GM21360 (cell line): ENCODE measurements at regions not wholly inside any gene's neighbourhood (a gene's known extent, or its start where the extent isn't known, plus 50 kb on each side); places are given as distances from the start of the nearest gene placed in this dataset.
"Not testable (repeated sequence)": the region's sequence is repeated elsewhere in the genome, so short reads cannot be mapped to it uniquely, and the experiment has no call there.

Experiments
- ATAC-seq: cut with Tn5 transposase; IDR thresholded peaks from one replicate; pipeline ENCODE4 v1.9.1; 2021; ENCODE audit warnings: mild to moderate bottlenecking, moderate library complexity; ENCODE audit not compliant: unreplicated experiment

DNA sequence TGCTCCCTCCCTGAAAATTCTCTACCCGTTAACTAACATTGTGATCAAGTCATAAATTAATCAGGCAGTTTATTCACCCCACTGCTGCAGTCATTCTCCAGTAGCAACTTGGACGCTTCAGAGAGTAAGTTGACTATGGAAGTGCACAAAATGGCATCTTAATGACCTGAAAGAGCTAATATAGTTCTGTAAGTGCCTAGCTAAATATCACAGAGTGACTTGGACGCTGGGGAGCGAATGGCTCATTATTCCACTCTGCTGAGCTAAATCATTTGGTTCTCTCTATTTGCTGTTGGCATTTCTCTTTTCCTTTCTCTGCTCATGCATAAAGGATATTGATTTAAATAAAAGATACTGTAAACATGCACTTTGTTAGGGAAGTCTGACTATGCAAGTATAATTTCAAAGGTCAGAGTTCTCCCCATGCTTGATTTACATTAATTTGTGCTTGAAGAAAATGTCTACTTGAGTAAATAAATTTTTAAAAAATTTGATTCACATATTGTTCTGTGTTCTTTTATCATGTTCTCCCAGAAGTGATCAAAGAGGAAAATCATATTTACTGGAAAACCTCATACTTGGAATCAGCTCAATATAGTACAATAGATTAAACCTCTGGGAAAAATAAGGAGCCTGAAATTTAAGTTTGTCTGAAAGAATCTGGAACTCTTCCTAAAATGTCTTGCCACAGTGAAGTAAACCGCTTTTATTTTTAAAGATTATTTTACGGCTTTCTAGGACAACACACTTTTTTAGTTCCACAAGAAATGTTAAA lies 169.5 kb upstream of the HAPLN1 start:
- no peak for ATAC-seq

DNA sequence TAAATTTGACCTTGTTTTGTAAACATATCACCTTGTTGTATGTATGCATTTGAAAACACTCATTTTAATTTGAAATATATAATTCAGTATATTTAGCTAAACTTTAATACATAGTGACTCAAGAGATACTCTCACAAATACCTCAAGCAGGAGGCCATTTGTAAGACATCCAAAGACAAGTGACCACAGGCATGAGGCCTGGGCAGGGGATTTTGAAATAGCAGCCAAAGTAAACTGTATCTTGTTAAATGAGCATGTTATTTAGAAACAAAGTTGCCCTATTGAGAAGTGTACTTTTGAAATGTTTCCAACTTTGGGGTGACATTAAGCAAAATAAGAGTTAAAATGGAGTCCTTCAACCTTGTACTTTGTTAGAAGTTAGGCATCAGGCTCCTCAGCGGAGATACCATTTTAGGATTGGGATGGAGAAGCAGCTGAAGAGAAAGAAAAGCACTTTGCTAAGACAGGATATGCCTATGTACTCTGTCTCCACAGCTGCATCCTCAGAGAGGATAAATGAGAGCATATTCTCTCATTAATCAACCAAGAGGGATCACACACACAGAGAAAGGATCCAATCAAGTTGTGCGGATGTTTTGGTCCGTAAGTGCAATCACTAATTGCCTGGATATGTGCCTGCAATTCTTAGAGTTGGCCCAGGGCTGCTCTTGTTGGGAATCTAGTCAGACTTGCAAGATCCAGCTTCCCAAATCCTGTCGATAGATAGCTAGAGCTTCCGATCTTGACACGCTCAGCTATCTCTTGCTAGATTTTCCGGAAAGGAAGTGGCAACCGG lies 157.5 kb upstream of the HAPLN1 start:
- ATAC-seq, result no peak

DNA sequence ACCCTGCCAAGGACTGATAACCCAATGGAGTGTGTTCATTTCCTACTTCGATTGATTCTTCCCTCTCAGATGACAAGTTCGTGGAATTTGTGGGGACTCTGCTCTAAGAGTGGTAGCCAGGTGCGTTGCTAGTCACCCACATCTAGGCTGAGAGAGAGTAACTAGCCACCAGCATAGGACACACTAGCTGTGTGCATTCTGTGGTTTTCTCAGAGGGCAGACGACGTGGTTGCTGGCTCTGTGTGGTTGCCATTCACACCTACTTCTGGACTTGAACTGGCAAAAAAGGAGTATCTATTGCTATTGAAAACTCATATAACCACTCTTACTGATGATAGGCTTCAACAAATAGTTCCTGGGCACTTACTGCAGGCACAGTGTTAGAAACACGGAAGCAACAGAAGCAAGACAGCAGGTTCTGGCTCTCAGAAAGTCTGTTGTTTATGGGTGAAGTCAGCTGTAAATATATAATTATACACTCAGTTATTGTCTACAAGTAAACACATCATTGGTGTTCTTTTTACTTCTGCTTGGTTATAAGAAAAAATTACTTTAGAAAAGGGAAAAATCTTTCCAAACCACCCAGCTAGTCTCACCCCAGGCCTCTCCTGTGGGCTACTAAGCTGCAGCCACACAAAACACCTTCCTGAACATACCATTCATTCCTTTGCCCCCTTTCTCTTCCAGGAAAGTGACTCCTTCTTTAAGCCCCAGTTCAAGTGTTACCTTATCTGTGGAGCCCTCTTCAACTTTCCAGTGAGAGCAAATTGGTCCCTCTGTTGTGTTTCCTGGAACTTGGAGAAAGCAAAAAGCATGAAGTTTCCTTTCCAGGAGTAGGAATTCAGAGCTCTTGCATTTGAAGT lies 151.1 kb upstream of the HAPLN1 start:
- no peak for ATAC-seq

DNA sequence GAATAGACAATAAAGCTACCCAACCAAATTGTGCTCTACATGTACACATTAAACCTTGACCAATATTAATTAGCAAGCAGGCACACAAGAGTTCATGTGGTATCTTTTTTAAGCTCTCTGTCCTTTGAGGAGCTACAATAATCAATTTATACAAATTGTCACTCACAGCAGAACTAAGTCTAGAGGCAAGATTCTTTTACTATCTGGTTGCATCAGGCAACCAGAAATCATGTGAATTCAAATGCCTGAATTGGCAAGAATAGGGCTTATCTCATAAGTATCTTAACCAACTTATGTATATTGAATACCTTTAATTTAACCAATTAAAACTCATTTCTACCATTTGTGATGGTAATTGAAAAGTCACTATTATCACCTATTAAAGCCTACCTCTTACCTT lies 145.5 kb upstream of the HAPLN1 start:
- ATAC-seq, result no peak

DNA sequence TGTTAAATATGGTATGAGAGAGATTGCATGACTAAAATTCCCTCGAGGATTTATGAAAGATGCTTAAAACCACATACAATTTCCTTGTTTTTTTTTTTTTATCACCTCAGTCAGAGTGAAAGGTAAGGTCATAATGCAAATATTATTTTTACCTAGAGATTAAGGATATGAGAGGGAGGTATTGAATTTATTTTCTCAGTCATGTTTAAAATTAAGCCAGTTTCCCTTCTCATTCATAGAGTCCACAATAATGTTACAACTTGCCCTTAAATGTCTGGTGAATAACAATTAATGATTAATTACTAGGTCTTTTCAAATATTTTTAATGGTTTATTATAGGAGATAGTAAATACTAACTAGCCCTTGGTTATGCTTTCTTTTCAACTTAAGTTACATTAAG lies 144.9 kb upstream of the HAPLN1 start:
- no peak for ATAC-seq

DNA sequence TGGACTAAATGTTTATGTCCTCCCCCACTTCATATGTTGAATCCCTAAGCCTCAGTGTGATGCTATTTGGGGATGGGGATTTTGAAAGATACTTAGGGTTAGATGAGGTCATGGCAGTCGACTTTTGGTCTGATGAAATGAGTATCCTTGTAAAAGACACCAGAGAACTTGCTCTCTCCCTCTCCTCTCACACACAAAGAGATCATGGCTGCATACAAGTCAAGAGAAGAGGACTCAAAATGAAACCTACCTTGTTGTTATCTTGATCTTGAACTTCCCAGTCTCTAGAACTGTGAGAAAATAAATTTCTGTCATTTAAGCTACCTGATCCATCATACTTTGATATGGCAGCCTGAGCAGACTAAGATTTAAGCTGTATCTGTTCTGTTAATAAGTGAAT lies 144.0 kb upstream of the HAPLN1 start:
- no peak for ATAC-seq

DNA sequence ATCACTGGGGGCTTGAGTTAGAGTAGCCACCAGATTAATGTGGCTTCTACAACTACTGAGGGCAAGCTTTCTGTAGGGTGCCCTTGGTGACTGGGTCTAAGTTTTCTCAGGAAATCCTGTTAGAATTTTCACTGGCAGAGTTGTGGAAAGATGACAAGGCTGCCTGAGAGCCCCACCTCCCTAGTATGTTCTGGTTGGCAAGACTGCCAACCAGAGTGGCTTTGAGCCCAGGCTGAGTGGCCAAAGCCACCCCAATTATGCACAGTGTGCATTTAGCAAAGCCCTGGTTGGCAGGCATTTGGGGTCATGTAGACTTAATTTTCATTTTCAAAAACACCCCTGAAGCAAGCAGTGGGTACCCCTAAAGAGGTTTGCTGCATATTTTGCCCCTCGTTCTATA lies 136.7 kb upstream of the HAPLN1 start:
- no peak for ATAC-seq

DNA sequence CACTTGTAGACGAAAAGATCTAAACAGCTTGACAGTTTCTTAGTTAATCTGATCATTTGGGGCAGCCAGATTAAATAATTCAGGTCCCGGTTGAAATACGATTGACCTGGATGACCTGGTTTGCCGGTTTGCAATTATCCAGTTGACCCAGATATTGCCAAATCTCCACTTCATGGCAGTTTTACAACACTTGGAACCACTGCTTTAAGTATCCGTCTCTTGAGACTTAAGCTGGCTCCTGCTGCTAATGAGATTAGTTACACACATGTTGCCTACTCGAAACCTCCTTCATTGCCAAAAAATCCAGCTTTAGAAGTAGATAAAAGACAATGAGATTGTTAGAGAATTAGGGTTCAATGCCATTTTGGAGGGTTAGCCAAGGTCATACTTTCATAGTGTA lies 136.2 kb upstream of the HAPLN1 start:
- ATAC-seq, result no peak

DNA sequence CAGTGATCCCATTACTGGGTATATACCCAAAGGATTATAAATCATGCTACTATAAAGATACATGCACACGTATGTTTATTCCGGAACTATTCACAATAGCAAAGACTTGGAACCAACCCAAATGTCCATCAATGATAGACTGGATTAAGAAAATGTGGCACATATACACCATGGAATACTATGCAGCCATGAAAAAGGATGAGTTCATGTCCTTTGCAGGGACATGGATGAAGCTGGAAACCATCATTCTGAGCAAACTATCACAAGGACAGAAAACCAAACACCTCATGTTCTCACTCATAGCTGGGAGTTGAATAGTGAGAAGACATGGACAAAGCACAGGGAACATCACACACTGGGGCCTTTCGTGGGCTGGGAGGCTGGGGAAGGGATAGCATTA lies 129.8 kb upstream of the HAPLN1 start:
- not testable (repeated sequence) for ATAC-seq

DNA sequence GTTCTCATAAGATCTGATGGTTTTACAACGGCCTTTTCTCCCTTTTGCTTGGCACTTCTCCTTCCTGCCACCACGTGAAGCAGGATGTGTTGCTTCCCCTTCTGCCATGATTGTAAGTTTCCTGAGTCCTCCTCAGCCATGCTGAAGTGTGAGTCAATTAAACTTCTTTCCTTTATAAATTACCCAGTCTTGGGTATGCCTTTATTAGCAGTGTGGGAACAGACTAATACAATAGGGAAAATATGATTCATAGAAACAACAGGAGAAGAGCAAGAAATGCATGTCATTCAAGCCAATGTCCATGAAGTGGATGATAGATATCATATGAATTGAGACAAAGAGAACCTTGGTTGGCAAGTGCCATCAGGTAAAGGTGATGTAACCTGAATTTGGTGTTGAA lies 128.3 kb upstream of the HAPLN1 start:
- ATAC-seq, result no peak

DNA sequence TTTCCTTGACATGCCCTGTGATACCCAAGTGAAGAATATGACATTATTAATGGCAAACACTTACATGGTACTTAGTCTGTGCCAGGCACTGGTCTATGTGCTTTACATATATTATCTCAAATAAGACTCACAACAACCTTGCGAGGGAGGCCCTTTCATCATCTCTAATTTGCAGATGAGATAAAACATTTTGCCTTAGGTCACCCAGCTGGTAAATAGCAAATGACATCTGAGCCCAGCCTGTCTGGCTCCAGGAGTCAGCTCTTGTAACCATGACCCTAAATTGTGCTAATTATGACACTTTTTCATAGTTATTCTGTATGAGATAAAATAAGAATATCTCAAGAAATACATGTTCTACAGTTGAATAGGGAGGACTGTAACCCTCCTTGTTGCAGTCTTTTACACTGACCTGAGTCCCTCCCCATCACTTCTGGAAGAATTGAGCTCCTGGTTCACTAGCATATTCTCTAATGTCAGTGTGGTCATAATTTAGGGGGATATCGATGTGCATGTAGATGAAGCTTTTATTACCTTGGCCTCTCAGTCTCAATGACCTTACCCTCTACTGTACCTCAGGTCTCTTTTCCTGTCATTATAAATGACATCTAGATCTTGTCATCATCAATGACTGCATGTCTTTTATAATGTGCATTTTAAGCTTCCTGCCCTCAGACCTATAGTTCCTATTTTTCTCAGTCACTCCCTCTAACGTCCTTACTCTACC lies 126.1 kb upstream of the HAPLN1 start:
- ATAC-seq, result no peak

DNA sequence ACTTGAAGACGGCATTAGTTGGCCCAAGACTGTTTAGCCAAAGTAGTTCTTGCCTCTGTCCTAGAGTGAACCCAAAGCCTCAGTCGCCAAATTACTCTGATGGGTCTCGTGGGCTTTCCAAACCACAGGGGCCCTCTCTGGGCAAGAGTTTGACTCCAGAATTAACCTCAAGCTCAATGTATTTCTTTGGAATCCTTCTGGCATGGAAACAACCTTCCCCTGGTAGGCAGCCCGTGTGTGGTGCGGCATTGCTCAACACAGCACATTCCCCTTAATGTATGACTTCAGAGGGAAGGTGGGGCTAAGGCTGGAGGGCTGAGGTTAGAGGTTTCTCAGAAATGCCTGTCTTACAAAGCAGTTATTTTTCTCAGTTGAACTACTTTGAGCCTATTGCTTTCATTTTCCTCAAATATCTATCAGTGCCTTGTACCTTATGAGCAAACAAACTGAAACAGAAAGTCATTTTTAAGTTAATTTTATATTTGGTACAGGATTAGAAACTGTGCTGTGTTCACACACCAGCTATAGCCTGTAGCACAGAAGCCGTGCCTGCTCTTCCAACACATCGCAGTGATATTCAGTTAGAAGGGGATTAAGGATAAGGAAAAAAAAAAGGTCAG lies 123.9 kb upstream of the HAPLN1 start:
- ATAC-seq, result peak; percentile 97

DNA sequence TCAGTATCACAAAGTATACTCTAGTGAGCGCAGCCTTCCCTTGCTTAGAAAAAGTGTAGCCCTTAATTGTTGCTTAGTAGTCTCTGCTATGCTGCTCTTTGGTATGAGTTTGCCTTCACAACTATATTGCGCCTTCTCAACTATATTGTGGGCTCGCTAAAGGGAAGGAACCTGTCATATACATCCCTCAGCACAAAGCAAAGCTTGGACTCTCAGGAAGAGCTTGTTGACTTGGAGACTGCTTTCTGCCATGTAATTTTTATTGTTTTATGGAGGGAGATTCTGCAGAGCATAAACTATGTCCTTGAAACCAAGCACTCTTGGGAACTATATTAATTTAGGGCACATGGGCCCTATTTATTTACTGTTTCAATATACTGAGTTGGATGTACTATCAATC lies 119.1 kb upstream of the HAPLN1 start:
- ATAC-seq, result no peak

DNA sequence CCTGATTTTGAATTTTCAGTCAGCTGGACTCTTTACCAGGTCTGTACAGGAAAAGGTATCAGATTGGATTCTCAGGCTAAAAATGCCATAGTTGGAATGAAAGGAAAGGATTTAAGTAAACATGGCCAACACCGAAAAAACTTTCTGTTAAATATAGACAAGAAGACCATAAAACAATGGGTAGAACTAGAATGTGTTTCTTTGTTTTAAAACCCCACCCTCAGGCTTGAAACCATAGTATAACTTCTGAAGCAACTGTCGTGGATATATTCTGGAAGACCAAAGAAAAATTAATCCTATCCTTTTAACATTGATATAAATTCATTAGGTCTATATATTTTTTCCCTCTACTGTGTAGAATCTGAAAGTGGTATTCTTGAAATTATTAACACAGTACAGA lies 118.6 kb upstream of the HAPLN1 start:
- no peak for ATAC-seq

DNA sequence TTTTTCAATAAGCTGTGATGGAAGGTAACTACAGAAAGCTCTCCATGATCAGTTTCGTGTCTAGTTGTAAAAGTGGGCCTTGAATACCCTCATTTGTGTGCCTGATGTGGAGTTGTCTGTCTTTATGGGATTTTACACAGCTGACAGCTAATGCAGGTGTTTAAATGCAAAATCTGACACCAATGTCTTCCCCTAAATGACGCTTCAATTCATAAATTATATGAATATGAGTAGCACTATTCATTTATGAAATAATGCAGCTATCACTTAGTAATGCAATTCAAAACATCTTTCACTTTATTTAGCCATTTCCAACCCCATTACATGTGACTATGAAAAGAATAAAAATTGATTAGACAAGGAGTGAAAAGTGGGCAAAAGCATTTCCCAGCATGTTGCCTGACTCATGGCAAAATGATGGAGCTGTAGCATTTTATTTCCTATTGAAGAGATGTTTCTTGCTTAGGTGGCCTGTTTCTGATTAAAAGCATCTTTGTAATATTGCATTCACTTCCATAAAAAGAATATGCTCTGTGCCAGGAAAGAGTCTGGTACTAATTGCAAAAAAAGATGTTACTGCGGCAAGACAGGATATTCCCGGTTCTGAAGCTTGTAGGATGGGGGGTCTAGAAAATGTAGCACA lies 116.7 kb upstream of the HAPLN1 start:
- no peak for ATAC-seq

DNA sequence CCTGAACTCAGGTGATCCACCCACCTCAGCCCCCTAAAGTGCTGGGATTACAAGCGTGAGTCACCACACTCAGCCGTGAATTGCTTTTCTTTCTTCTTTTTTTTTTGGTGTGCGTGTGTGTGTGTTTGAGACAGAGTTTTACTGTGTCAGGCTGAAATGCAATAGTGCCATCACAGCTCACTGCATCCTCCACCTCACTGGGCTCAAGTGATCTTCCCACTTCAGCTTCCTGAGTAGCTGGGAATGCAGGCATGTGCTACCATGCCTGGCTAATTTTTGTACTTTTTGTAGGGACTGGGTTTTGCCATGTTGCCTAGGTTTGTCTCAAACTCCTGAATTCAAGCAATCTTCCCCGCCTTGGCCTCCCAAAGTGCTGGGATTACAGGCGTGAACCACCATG lies 113.7 kb upstream of the HAPLN1 start:
- ATAC-seq, result no peak

DNA sequence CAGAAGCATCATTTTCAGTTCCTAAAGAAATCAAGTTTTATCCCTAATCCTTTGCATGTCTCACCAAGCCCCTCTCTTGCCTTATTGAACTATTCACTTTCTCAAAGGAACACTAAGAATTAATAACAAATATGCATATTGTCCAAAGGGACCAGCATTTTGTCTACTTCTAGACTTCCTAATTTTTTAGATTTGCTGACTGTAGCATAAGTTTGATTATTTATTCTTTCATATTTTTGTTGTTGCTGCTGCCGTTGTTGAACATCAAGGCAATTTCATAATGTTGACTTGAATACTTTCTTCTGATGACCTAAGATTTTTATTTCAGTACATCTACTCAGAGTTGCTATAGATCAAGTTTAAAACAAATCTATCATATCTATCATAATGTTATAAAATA lies 111.2 kb upstream of the HAPLN1 start:
- no peak for ATAC-seq

DNA sequence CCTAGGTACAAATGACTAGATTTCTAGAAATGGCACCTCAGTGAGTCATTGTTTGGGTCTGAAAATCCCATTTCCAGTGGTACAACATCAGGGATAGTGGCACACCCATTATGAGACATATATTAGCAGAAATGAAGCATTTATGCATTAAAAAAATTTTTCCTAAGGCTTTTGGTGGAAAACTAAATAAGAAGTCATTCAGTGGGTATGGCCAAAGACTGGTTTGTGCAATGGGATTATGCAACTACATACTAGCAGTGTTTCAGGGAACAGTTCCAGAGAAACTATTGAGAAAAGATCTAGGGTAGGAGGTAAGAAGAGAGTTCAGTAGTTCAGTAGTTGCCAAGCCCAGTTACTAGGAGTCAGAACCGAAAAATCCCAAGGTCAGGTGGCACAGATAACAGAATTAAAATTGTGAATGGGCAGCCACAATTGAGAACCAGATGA lies 106.5 kb upstream of the HAPLN1 start:
- ATAC-seq, result no peak

DNA sequence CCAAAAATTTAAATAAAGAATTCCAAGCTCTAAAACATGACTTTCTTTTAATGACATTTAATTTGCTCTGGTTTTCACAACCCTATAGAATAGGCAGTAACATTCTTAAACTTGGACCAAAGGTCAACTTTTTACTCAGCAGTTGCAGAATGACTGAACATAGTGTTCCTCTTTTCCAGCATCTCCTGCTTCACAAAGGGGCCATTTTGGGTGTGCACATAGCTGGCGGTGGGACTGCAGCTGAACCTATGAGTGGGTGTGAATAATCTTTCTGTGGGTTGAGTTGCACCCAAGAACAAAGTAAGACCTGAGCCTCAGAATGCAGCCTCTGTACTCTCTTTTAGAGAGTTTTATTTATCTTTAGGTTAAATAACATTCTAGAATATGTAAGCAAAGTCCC lies 96.9 kb upstream of the HAPLN1 start:
- ATAC-seq, result peak; percentile 67

DNA sequence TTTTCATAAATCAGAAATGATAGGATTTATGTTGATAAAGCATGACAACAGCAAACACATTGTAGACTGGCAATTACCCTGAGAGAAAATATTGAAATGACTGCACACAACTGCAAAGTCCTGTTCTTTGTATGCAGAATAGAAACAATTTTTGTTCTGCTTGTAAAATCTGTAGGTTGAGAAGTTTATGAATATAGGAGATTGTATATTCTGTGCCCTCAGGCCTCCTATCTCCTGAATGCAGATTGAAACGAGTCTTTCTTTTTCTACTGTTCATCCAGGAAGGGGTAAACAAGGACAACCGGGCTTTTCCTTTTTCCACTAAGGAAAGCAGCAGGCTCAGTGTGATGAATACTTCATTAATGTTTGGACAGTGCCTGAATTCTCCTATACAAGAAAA lies 95.0 kb upstream of the HAPLN1 start:
- no peak for ATAC-seq
